HFF-Myc (cell line): ENCODE measurements at regions not wholly inside any gene's neighbourhood (a gene's known extent, or its start where the extent isn't known, plus 50 kb on each side); places are given as distances from the start of the nearest gene placed in this dataset.

Experiments
- DNase-seq: peaks from one replicate; pipeline ENCODE4 v3.0.0-alpha.2; 2011; ENCODE audit warnings: low read depth; ENCODE audit errors: extremely low read depth
- H3K4me3 ChIP-seq: replicated peaks from 2 replicates; pipeline ENCODE4 v1.5.1; 2011; ENCODE audit warnings: low read depth, mild to moderate bottlenecking, control low read depth, low read length
- TF ChIP-seq, protein P1 (sequence below): IDR thresholded peaks from 2 replicates; pipeline ENCODE4 v1.5.1; 2012; ENCODE audit warnings: mild to moderate bottlenecking, low read depth, low read length, control low read depth; ENCODE audit errors: missing control alignments

DNA sequence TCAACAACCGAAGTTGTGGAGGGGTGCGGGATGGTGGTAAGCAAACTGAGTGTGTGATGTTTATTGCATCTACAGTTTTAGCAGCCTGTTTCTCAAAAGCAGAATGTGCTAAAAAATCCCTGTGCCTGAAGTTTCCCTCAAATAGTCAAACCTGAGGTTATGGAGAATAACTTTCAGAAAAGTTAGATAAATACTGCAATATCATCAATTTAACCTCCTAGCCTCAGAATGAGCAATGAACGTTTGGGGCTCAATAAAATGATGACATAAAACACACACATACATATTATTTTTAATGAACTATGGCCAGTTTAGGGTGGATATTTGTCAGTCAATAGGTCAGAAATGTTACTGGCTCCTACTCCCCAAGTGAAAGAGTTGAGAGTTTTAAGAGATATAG lies 201.6 kb downstream of the SEMA6D start:
- DNase-seq, result no peak
- TF ChIP-seq, protein P1, sequence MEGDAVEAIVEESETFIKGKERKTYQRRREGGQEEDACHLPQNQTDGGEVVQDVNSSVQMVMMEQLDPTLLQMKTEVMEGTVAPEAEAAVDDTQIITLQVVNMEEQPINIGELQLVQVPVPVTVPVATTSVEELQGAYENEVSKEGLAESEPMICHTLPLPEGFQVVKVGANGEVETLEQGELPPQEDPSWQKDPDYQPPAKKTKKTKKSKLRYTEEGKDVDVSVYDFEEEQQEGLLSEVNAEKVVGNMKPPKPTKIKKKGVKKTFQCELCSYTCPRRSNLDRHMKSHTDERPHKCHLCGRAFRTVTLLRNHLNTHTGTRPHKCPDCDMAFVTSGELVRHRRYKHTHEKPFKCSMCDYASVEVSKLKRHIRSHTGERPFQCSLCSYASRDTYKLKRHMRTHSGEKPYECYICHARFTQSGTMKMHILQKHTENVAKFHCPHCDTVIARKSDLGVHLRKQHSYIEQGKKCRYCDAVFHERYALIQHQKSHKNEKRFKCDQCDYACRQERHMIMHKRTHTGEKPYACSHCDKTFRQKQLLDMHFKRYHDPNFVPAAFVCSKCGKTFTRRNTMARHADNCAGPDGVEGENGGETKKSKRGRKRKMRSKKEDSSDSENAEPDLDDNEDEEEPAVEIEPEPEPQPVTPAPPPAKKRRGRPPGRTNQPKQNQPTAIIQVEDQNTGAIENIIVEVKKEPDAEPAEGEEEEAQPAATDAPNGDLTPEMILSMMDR, result no peak
- no peak overlapping the region for H3K4me3 ChIP-seq

DNA sequence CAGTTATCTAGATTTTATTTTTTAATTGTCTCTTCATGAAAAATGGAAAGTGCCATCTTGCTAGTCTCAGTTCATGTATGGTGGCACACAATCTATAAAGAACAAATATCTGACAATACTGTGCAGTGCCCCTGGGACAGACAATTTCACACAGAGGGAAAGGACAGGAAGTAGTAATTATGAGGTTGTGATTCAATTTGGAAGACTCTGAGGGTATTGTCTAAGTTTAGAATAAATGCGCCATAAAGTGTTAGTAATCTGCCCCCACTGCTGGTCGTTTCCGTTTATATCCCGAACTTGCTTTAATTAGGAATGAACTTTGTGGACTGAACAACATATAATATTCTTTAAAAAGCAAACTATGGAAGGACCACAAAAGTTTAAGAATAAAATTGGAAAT lies 196.4 kb upstream of the SLC24A5 start:
- no peak overlapping the region for H3K4me3 ChIP-seq
- DNase-seq, result no peak
- TF ChIP-seq, protein P1, result no peak

DNA sequence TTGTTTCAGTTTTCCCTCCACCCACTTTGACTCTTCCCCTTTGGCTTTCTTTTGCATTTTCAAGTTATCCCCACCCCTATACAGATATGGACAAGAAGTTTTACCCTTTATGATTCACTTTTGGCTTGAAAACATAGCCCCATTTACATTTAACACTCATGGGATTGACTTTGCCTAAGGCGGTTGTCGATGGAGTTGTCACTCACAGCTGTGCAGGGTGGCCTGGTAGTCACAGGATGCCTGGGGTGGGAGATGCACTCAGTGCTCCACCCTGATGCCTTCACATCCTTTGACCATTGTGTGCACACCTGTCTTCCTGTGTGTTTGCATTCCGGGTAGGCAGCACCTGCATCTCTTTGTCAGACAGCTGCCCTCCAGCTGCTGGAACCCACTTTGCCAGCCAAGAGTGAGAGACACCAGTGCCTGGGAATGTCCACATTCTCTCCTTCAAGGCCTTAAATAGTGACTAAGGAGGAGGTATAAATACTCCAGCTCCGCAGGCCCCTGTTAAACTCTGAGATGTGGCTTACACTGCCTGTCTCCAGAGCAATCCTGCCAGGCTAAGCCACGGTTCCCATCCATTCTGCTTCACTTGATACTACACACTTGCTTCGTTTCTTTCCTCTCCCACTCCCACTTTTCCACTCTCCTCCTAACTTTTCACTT lies 191.5 kb upstream of the SLC24A5 start:
- no peak overlapping the region for H3K4me3 ChIP-seq
- TF ChIP-seq, protein P1, result no peak
- DNase-seq, result no peak

DNA sequence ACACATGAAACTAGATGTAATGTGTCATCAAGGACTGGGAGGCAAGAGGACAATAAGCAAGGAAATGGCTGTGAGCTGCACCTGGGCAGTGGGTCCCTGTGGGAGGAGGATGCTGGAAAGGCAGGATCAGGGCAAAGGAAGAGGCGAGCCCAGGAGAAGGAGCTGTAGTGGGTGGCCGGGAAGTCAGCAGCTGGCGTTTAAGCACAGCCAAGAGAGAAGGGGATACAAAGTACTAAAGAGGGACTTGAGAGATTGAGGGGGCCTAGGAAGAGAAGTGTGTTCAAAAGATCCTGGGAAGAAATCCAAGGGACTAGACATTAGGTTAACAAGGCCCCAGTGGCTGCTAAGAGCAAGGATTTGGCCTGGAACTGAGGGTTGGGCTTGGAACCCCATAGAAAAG lies 188.5 kb upstream of the SLC24A5 start:
- no peak overlapping the region for H3K4me3 ChIP-seq
- TF ChIP-seq, protein P1, result no peak
- DNase-seq, result no peak

DNA sequence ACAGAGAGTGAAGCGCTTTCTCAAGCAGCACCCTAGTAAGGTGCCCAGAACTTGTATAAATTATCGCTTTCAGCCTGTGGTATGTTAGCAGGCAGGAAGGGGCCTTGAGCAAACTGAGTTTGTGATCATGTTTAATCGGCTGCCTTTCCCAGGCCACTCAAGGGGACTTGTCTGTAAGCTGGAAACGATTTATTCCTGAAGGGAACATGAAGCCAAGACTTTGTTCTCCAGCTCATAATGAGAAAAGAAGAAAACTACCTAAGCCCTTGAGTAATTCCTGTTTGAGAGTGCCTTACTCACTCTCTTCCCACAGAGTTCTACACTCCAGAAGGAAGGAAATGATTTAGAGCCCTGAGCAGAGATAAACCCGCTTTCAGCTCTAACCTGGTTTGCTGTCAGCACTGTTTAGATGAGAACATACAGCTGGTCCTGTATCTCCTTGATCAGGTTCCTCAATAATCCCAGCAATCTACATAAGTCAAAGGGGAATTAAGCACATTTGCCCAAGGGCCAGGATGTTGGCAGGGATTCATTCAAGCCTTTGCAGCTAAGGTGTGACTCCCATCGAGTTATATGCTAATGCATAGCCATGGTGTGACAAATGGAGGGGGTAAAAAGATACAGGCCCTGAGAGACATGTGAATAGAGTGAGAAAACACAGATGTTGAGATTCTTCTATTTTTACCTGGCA lies 187.7 kb upstream of the SLC24A5 start:
- TF ChIP-seq, protein P1, result no peak
- DNase-seq, result no peak

DNA sequence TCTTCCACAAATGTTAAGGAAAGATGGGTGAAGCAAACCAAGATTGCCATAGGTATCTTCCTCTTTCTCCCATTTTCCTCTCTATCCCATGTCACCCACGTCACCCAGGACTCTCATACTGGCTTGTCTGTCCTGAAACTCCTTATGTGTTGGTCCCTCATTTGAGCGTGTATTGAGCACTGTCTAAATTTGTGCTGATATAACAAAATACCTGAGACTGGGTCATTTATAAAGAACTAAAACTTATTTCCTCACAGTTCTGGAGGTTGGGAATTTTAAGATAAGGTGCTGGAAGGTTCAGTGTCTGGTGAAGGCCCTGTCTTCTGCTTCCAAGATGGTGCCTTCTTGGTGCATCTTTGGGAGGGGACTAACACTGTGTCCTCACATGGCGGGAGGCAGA lies 186.9 kb upstream of the SLC24A5 start:
- DNase-seq, result no peak
- H3K4me3 ChIP-seq, result no peak overlapping the region
- TF ChIP-seq, protein P1, result no peak

More for the DNA sequence above, 187.7 kb upstream of the SLC24A5 start:
- H3K4me3 ChIP-seq, result no peak overlapping the region

DNA sequence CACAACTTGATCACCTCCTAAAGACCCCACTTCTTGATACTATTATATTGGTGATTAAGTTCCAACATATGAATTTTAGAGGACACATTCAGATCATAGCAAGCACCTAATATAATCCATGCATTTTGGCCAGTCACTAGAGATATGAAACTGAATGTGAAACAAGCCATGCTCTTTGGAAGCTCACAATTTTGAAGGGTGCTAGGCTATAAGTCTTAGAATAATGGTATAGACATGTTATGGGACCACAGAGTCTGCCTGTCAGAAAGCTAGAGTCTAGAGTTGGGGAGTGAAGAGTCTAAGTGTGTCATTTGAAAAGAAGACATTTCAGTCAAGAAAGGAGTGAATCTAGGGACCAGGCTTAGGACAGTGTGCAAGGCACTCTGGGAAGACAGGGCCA lies 186.4 kb upstream of the SLC24A5 start:
- no peak for DNase-seq
- H3K4me3 ChIP-seq, result no peak overlapping the region
- TF ChIP-seq, protein P1, result no peak
